ENCODE measurements at regions not wholly inside any gene's neighbourhood (a gene's known extent, or its start where the extent isn't known, plus 50 kb on each side); places are given as distances from the start of the nearest gene placed in this dataset.

DNA sequence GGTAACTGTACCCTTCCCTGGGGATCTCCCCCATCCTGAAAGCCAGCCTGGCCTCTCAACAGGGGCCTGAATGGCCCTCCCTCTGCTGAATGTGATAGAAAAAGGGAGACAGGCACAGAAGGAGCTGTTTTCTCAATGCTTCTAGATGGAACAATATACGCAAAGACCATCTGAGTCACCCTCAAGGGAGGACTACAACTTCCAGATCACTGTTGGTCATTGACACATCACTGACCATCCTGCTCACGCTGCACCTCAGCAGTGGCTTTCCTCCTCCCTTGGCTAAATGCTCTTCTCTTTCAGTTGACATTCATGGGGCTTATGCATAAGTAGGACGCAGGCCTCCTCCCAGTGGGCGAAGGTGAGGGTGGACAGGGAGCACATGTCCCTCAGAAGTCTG lies 112.2 kb upstream of the SHB start:
- Histone ChIP-seq H3F3A (replicated peaks; ENCODE audit: low read depth) (no peaks in the 10 kb centered on the region), H3K4me3 (no peak overlapping the region), H3K9me2 (ENCODE audit: insufficient read depth) (no peaks in the 10 kb centered on the region), H3K79me2 (replicated peaks; ENCODE audit: insufficient read depth) (no peaks in the 10 kb centered on the region), H3K4me1 (ENCODE audit: insufficient read depth) (peaks cover 2% of the 10 kb centered on the region; the same call in 1 of the 2 replicates), H3K27me3 (ENCODE audit: insufficient read depth) (no peaks in the 10 kb centered on the region), H4K20me1 (replicated peaks; ENCODE audit: insufficient read depth) (no peaks in the 10 kb centered on the region), H3K4me2 (no peak overlapping the region), H3K36me3 (ENCODE audit: insufficient read depth) (no peaks in the 10 kb centered on the region), H2AFZ (no peak overlapping the region), H3K27ac (ENCODE audit: low read depth) (no peak overlapping the region)
- H3K4me1 Mint-ChIP-seq = peaks cover 32% of the 10 kb centered on the region
- DNase-seq (ENCODE audit: low spot score) (no peak), ATAC-seq (no peak)
- H3K27ac Mint-ChIP-seq = no peak overlapping the region
- no peak overlapping the region for H3K4me3 Mint-ChIP-seq
- TF ChIP-seq ETS1 (IDR thresholded peaks at IDR 0.05) (no peak), NANOG (IDR thresholded peaks at IDR 0.05; ENCODE audit: borderline replicate concordance) (no peak), CREB1 (CRISPR knock-in tag; IDR thresholded peaks at IDR 0.05; ENCODE audit: low read depth) (no peak), ZNF331 (CRISPR knock-in tag; IDR thresholded peaks at IDR 0.05; ENCODE audit: low read depth) (no peak), JUNB (IDR thresholded peaks at IDR 0.05; ENCODE audit: unreplicated experiment) (no peak), ZNF114 (CRISPR knock-in tag; IDR thresholded peaks at IDR 0.05) (no peak), STAT1 (IDR thresholded peaks at IDR 0.05; ENCODE audit: unreplicated experiment) (no peak), EZH2phosphoT487 (IDR thresholded peaks at IDR 0.05; ENCODE audit: unreplicated experiment) (no peak), POLR2AphosphoS5 (IDR thresholded peaks at IDR 0.05; ENCODE audit: low read depth) (no peak), EZH2 (IDR thresholded peaks at IDR 0.05; ENCODE audit: low read depth, unreplicated experiment) (no peak)
- TF ChIP-seq, protein P1, sequence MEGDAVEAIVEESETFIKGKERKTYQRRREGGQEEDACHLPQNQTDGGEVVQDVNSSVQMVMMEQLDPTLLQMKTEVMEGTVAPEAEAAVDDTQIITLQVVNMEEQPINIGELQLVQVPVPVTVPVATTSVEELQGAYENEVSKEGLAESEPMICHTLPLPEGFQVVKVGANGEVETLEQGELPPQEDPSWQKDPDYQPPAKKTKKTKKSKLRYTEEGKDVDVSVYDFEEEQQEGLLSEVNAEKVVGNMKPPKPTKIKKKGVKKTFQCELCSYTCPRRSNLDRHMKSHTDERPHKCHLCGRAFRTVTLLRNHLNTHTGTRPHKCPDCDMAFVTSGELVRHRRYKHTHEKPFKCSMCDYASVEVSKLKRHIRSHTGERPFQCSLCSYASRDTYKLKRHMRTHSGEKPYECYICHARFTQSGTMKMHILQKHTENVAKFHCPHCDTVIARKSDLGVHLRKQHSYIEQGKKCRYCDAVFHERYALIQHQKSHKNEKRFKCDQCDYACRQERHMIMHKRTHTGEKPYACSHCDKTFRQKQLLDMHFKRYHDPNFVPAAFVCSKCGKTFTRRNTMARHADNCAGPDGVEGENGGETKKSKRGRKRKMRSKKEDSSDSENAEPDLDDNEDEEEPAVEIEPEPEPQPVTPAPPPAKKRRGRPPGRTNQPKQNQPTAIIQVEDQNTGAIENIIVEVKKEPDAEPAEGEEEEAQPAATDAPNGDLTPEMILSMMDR (conservative IDR thresholded peaks at IDR 0.05; ENCODE audit: low read depth in 2 of 2) = no peak
- TF ChIP-seq, protein P2, sequence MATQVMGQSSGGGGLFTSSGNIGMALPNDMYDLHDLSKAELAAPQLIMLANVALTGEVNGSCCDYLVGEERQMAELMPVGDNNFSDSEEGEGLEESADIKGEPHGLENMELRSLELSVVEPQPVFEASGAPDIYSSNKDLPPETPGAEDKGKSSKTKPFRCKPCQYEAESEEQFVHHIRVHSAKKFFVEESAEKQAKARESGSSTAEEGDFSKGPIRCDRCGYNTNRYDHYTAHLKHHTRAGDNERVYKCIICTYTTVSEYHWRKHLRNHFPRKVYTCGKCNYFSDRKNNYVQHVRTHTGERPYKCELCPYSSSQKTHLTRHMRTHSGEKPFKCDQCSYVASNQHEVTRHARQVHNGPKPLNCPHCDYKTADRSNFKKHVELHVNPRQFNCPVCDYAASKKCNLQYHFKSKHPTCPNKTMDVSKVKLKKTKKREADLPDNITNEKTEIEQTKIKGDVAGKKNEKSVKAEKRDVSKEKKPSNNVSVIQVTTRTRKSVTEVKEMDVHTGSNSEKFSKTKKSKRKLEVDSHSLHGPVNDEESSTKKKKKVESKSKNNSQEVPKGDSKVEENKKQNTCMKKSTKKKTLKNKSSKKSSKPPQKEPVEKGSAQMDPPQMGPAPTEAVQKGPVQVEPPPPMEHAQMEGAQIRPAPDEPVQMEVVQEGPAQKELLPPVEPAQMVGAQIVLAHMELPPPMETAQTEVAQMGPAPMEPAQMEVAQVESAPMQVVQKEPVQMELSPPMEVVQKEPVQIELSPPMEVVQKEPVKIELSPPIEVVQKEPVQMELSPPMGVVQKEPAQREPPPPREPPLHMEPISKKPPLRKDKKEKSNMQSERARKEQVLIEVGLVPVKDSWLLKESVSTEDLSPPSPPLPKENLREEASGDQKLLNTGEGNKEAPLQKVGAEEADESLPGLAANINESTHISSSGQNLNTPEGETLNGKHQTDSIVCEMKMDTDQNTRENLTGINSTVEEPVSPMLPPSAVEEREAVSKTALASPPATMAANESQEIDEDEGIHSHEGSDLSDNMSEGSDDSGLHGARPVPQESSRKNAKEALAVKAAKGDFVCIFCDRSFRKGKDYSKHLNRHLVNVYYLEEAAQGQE (IDR thresholded peaks at IDR 0.05; ENCODE audit: unreplicated experiment) = no peak
- TF ChIP-seq, protein P3, sequence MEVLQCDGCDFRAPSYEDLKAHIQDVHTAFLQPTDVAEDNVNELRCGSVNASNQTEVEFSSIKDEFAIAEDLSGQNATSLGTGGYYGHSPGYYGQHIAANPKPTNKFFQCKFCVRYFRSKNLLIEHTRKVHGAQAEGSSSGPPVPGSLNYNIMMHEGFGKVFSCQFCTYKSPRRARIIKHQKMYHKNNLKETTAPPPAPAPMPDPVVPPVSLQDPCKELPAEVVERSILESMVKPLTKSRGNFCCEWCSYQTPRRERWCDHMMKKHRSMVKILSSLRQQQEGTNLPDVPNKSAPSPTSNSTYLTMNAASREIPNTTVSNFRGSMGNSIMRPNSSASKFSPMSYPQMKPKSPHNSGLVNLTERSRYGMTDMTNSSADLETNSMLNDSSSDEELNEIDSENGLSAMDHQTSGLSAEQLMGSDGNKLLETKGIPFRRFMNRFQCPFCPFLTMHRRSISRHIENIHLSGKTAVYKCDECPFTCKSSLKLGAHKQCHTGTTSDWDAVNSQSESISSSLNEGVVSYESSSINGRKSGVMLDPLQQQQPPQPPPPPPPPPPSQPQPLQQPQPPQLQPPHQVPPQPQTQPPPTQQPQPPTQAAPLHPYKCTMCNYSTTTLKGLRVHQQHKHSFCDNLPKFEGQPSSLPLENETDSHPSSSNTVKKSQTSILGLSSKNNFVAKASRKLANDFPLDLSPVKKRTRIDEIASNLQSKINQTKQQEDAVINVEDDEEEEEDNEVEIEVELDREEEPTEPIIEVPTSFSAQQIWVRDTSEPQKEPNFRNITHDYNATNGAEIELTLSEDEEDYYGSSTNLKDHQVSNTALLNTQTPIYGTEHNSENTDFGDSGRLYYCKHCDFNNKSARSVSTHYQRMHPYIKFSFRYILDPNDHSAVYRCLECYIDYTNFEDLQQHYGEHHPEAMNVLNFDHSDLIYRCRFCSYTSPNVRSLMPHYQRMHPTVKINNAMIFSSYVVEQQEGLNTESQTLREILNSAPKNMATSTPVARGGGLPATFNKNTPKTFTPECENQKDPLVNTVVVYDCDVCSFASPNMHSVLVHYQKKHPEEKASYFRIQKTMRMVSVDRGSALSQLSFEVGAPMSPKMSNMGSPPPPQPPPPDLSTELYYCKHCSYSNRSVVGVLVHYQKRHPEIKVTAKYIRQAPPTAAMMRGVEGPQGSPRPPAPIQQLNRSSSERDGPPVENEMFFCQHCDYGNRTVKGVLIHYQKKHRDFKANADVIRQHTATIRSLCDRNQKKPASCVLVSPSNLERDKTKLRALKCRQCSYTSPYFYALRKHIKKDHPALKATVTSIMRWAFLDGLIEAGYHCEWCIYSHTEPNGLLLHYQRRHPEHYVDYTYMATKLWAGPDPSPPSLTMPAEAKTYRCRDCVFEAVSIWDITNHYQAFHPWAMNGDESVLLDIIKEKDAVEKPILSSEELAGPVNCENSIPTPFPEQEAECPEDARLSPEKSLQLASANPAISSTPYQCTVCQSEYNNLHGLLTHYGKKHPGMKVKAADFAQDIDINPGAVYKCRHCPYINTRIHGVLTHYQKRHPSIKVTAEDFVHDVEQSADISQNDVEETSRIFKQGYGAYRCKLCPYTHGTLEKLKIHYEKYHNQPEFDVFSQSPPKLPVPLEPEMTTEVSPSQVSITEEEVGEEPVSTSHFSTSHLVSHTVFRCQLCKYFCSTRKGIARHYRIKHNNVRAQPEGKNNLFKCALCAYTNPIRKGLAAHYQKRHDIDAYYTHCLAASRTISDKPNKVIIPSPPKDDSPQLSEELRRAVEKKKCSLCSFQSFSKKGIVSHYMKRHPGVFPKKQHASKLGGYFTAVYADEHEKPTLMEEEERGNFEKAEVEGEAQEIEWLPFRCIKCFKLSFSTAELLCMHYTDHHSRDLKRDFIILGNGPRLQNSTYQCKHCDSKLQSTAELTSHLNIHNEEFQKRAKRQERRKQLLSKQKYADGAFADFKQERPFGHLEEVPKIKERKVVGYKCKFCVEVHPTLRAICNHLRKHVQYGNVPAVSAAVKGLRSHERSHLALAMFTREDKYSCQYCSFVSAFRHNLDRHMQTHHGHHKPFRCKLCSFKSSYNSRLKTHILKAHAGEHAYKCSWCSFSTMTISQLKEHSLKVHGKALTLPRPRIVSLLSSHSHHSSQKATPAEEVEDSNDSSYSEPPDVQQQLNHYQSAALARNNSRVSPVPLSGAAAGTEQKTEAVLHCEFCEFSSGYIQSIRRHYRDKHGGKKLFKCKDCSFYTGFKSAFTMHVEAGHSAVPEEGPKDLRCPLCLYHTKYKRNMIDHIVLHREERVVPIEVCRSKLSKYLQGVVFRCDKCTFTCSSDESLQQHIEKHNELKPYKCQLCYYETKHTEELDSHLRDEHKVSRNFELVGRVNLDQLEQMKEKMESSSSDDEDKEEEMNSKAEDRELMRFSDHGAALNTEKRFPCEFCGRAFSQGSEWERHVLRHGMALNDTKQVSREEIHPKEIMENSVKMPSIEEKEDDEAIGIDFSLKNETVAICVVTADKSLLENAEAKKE (CRISPR knock-in tag; IDR thresholded peaks at IDR 0.05) = no peak
- peaks cover 4% of the 10 kb centered on the region for H3K27me3 Mint-ChIP-seq (ENCODE audit: insufficient read depth, low read depth, poor library complexity)
- H3K36me3 Mint-ChIP-seq (ENCODE audit: low read depth) = no peaks in the 10 kb centered on the region
- no peaks in the 10 kb centered on the region; the same call in 2 of the 3 replicates for H3K9me3 Mint-ChIP-seq

Measured in GM23338 (cell line).